GM12872 (cell line): ENCODE measurements at regions not wholly inside any gene's neighbourhood (a gene's known extent, or its start where the extent isn't known, plus 50 kb on each side); places are given as distances from the start of the nearest gene placed in this dataset.

ENCODE experiments used
- TF ChIP-seq, protein P1 (sequence below): IDR thresholded peaks from 3 replicates; pipeline ENCODE4 v1.5.1; 2011; ENCODE audit warnings: low read depth, mild to moderate bottlenecking, low read length, moderate library complexity; ENCODE audit not compliant: insufficient read depth

DNA sequence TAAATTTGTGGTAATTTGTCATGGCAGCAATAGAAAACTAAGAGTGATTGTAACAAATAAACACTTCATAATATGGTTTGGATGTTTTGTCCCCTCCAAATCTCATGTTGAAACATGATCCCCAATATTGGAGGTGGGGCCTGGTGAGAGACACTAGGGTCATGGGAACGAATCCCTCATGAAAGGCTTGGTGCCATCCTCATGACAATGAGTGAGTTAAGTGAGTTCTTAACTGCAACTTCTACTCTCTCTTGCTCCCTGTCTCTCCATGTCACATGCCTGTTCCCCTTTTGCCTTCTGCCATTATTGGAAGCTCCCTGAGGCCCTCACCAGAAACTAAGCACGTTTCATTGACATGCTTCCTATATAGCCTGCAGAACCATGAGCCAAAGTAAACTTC, 1233.2 kb downstream of the OLFM4 start:
- TF ChIP-seq, protein P1, sequence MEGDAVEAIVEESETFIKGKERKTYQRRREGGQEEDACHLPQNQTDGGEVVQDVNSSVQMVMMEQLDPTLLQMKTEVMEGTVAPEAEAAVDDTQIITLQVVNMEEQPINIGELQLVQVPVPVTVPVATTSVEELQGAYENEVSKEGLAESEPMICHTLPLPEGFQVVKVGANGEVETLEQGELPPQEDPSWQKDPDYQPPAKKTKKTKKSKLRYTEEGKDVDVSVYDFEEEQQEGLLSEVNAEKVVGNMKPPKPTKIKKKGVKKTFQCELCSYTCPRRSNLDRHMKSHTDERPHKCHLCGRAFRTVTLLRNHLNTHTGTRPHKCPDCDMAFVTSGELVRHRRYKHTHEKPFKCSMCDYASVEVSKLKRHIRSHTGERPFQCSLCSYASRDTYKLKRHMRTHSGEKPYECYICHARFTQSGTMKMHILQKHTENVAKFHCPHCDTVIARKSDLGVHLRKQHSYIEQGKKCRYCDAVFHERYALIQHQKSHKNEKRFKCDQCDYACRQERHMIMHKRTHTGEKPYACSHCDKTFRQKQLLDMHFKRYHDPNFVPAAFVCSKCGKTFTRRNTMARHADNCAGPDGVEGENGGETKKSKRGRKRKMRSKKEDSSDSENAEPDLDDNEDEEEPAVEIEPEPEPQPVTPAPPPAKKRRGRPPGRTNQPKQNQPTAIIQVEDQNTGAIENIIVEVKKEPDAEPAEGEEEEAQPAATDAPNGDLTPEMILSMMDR: no peak

DNA sequence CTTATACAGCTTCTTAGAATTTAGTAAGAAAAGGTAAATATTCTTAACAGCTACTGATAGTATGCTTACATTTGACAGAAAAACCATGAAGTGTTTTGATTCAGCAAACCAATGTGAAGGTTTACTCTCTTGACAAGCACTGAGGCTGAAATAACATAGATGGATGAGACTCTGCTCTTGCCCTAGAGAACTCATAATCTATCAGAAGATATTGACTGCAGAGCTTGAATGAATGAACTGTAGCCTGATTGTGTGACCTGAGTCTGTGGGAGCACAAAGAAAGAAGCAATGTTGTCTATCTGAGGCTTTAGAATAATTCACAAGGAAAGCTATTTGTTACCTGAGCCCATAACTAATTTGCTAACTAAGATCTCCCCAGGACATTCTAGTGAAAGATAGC, 1235.3 kb downstream of the OLFM4 start:
- TF ChIP-seq, protein P1: no peak

DNA sequence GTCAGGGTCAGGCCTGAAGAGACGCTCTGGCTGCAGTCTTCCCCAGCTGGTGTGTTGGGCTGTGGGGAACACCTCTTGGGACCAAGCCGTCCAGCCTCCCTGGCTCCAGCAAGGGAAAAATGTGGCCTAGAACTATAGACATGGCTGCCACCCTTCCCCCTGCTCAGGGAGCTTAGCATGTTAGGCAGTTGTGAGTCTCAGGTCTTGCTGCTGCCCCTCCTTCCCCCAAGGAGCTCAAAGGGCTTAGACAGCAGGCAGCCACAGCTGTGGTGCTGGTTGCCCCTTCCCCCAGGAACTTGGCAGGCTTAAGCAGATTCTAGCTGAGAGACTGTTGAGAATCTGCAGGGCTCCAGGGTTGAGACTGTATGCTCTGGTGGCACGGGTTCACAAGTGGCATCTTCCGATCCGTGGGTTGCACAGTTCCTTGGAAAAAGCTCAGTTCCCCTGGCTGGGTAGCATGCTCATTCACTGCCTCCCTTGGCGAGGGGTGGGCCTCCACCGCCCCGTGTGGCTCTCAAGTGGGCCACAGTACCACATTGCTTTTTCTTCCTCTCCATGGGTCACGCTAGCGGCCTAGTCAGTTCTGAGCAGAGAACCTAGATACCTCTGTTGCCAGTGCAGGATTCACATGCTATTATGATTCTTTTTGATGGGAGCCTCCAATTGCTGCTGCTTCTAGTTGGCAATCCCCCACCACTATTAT, 1258.6 kb downstream of the OLFM4 start:
- TF ChIP-seq, protein P1: no peak

DNA sequence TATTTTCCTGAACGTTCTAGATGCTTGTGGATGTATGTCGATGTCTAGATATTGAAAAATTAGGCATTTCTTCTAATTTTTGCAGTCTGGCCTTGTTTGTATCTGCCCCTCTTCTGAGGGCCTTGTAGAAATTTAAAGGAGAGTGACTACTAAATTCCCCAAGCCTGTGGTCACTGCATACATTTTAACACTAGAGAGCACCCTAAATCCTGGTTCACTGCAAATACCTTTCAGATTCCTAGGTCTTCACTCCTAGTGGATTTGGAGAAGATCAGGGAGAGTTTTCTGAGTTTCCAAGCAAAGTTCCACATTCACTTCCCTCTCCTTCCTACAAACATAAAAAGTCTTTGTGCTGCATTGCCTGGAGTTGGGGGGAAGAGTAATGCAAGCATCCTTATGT, 1272.5 kb downstream of the OLFM4 start:
- TF ChIP-seq, protein P1: no peak

DNA sequence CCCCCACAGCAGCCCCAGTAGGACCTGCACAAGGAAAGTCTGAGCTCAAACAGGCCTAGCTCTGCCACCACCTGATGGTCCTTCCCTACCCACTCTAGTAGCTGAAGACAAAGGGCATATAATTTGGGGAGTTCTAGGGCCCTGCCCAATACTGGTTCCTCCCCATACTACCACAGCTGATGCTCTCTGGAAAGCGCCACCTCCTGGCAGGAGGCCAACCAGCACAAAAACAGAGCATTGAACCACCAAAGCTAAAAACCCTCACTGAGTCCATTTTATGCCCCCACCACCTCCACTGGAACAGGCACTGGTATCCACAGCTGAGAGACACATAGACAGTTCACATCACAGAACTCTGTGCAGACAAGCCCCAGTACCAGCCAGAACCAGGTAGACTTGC, 1276.8 kb downstream of the OLFM4 start:
- TF ChIP-seq, protein P1: no peak

DNA sequence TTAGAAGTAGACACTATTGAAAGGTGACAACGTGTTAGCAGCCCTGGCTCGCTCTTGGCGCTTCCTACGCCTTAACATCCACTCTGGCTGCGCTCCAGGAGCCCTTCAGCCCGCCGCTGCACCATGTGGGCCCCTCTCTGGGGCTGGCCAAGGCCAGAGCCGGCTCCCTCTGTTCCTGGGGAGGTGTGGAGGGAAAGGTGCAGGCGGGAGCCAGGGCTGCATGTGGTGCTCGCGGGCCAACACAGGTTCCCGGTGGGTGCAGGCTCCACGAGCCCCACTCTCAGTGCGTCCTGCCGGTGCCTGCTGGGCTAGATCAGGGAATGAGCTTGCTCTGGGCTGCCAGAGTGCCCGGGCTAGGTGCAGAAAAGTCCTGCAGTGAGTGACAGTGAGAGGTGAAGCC, 1284.3 kb downstream of the OLFM4 start:
- TF ChIP-seq, protein P1: no peak

DNA sequence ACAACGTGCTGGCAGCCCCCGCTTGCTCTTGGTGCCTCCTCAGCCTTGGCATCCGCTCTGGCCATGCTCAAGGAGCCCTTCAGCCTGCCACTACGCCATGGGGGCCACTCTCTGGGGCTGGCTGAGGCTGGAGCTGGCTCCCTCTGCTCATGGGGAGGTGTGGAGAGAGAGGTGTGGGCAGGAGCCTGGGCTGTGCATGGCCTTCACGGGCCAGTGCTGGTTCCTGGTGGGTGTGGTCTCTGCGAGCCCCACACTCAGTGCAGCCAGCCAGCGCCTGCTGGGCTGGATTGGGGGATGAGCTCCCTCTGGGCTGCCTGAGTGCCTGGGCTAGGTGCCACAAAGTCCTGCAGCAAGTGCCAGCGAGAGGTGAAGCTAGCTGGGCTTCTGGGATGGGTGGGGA, 1289.1 kb downstream of the OLFM4 start:
- TF ChIP-seq, protein P1: no peak

DNA sequence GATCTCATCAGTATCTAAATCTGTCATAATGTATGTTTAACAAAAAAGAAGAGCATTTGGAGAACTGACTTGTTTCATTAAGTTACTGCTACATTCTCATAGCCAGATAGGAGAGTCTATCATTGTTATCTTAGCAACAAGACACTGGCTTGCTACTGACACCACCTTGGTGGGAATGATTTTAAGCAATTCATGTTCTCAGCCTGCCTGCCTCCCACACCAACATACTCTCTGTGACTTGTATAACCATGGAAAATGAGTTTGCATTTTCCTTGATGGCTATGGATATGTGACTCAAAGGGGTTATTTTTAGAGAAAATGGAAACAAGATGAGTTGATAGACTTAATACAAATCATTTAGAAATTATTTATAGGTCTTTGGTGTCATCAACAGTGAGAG, 1308.9 kb downstream of the OLFM4 start:
- TF ChIP-seq, protein P1: no peak
